EL (cell line): ENCODE measurements at regions not wholly inside any gene's neighbourhood (a gene's known extent, or its start where the extent isn't known, plus 50 kb on each side); places are given as distances from the start of the nearest gene placed in this dataset.

Experiments used
- DNase-seq: peaks from one replicate; pipeline ENCODE4 v3.0.0-alpha.2; 2016

DNA sequence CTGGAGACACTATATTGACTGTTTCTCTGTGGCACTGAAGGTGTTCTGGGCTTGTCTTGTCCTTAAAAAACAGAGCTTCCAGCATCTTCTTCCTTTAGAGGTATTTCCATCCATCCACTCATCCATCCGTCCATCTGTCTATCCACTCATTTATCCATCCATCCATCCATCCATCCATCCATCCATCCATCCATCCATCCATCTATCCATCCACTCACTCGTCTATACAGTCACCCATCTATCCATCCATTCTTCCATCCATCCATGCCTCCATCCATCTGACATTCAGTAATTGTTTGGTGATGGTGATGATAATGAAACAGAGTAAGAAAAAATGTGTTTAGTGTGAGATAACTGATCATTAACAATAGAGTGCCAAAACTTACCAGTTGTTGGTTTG lies 334.8 kb downstream of the NSG2 start:
- DNase-seq = no peak

DNA sequence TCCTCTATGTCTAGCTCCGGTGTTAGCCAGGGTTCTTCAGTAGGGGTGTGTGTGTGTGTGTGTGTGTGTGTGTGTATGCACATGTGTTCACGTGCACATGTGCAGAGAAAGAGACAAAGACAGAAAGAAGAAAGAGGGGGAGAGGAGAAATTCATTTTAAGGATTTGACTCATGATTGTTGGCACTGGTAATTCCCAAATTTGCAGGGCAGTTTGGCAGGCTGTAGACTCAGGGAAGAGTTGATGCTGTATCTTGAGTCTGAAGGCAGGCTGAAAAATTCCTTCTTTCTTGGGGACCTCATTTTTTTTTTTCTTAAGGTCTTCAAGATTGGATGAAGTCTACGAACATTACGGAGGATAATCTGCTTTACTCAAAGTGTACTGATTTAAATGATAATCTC lies 335.7 kb downstream of the NSG2 start:
- no peak for DNase-seq

DNA sequence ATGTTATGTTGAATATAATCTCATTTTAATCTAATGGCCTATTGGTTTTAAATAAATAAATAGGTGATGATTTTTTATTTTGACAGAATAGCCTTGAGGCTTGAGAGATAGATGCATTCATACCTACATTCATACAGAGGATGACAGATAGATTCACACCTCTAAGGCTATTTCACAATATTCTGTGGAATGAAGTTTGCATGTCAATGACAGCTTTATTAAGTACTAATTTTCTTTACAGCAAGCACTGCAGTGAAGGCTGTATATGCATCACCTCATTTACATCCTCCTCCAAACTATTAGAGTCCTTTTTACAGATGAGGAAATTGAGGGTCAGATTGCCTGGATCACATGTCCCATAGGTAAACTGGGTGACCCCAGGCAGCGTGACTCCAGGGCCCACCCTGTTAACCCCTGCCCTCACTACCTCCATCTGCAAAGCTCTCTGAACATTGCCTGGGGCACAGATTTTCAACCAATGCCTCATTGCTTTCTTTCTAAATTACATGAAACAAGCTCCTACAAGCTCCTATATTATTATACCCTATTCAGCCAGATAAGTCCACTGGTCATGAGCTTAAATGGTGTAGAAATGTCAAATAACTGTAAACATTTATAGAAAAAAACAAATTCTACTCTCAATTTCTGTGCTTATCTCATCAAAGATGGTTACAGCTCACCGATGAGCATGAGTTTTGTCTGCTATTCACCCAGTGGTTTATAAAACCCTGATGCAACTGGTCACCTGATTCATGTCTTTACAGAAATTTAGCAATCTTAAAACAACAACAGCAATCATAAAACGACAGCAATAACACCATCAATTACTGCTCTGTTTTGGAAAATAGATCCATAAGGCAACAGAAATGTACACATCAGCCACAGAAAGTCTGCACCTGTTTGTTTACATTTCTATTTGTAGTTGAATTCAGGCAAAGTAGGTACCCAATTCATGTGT lies 338.0 kb downstream of the NSG2 start:
- DNase-seq = peak; percentile 22

DNA sequence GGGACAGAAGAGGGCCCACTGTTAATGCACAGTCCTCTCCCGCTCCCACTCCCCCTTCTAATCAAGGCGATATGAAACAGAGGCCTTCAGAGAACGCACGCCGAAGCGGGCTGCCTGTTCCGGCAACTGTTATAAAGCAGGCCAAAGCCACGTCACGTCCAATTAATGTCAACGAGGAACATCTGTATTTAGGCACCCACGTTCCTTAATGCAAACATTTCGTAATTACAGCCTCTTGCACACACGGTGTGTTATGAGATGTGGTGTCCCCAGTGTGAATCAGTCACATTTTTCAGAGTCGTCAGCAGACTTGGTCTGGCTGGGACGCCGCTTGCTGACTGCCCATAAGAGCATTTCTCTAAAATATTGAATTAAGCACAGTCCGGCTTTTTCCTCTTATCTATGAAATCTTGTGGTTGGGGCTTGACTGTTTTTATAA lies 339.0 kb downstream of the NSG2 start:
- DNase-seq = peak; percentile 48

DNA sequence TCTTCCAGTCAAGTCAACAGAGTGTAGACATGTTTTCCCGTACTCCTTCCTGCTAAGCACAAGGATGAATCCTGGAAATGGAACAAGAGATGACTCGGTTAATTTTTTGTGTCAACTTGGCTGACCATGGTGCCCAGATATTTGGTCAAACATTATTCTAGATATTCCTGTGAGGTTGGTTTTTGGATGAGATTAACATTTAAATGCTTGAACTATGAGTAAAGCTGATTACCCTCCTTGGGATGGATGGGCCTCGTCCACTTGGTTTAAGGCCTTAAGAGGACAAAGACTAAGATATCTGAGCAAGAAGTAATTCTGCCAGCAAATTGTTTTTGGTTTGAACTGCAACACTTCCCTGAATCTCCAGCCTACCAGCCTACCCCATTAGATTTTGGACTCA lies 338.1 kb upstream of the MSX2 start:
- DNase-seq = peak; percentile 47

DNA sequence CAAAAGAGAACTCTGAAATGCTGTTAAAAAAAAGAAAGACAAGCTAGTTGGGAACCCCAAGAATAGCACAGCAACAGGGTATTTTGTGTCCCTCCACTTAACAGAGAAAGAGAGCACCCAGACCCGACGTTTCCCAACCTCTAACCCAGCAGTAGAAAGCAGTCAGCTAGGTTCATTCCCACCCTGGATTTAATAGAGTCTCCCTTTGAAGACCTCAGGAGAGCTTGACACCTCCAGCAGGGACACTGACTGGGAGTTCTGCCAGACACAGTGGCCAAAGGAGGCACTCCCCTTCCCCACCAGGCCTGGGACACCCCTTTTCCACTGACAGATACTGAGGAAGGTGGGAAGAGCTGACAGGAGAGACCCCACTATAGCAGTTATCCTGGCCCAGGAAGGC lies 337.5 kb upstream of the MSX2 start:
- no peak for DNase-seq

DNA sequence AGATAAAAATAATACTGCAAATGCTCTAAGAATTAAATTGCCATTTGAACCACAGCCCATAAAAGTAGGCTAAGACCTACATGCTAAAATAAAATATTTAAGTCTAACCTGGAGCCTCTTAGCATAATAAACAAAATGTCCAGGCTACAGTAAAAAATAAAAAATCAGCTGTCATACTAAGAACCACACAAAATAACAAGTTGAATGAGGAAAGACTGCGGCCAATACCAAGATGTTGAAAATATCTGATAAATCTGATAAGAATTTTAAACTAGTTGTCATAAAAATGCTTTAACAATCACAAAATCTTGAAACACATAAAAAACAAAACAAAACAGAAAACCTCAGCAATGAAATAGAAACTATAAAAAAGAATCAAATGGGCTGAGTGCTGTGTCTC lies 336.9 kb upstream of the MSX2 start:
- no peak for DNase-seq

DNA sequence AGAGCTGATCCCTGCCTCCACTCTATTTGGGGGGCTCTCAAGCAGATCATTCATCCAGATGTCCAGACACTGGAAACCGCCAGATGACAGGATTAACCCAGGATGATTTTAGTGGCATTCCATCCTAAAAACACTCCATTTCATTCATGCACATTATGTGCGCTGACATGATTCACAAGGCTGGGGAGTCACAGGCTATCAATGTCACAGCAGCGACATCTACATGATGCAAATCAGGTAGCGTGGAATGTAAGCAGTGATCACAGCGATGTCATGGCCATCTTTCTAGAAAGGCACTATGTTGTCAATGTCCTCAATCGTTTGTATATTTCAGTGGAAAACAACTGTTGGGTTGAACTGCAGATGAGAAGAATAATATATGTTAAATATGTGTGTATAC lies 331.5 kb upstream of the MSX2 start:
- DNase-seq = no peak

DNA sequence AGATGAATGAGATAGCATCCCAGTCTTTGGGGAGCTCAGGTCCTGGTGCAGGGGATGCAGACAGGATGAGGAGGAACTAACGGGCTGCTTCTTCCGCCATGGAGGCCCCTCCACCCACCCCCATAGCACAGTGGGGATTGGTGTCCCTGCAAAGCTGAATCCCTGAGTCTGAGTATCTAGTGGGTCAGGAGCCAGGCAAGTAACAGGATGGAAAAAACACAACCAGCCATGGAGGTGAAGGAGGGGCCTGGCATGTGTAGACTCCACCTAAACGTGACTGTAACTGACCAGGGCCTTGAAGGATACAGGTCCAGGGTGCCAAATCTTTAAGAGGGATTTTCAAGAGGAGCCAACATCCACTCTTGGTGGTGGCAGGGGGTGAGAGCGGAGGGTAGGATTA lies 327.8 kb upstream of the MSX2 start:
- DNase-seq = no peak

DNA sequence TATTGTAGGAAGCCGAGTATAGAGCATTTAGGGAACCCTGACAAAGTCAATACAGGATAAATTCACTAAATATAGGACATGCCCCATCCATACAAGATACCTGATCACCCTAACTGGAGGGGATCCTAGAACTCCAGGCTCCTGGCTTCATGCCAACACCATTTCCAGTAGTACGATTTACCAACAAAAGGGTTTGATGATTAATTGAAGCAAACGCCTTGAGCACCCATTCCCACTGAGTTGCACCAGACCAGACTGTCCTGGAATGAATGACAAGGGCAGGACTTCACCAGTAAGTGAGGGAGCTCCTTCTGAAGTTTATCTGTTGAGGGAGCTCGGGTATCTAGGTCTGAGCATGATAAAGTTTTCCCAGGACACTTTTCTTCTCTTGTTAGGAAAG lies 327.2 kb upstream of the MSX2 start:
- DNase-seq = no peak

DNA sequence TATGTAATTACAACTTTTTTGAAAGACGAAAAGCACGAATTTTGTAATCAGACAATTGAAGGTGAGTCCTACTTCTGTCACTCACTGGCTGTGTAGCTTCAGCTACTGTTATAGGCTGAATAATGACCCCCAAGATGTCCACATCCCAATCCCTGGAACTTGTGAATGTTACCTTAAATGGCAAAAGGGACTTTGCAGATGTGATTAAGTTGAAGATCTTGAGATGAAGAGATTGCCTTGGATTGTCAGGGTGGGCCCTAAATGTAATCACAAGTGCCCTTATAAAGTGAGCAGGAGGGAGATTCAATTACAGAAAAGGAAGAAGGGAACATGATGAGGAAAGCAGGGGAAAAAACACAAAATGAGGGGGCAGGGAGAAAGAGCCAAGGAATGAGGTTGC lies 326.2 kb upstream of the MSX2 start:
- DNase-seq = no peak

DNA sequence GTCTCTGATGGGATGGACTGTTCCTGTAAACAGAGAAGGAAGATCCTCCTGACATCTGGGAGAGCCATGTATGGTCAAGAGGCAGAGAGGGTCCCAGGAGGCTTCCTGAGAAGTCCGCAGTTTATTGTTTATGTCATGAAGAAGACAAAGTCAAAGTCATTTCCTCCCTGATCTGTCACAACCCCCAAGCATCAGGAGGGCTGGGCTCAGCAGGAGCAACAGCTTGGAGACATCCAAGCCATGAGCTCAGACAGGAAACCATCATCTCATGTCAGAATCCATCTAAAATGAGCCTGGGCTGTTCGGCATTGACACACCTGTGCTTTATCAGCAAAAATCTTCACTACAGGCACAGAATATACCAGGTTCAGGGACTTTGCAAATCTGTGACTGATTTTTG lies 325.0 kb upstream of the MSX2 start:
- no peak for DNase-seq

DNA sequence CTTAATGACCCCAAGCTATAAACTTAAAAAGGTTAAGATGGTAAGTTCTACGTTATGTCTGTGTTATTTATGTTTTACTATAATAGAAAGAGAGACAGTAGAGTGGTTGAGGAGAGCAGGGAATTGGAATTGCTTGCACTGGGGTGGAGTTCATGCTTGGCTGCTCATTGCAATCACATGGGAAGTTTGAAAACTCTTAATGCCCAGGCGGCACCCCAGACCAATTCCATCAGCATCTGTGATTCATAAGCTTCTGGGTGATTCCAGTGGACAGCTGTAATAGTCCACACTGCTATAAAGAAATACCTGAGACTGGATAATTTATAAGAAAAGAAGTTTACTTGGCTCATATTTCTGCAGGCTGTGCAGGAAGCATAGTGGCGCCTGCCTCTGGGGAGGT lies 323.9 kb upstream of the MSX2 start:
- DNase-seq = no peak

DNA sequence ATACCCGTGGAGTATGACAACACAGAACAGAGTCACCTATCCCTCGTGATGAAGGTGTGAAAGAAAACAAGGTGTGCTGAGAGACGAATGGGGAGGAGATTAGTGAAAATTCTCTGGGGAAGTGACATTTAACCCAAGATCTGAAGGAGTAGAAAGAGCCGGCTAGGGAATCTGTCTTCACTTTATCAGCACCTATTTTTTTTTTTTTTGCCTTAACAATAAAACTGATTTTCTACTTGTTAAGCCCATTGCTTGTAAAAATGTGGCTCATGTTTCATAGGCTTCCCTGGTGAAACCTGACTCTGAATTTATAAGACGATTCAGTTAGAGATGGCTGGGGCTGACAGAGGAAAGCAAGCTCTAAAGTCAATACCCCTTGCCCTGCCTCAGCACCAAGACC lies 322.6 kb upstream of the MSX2 start:
- no peak for DNase-seq

DNA sequence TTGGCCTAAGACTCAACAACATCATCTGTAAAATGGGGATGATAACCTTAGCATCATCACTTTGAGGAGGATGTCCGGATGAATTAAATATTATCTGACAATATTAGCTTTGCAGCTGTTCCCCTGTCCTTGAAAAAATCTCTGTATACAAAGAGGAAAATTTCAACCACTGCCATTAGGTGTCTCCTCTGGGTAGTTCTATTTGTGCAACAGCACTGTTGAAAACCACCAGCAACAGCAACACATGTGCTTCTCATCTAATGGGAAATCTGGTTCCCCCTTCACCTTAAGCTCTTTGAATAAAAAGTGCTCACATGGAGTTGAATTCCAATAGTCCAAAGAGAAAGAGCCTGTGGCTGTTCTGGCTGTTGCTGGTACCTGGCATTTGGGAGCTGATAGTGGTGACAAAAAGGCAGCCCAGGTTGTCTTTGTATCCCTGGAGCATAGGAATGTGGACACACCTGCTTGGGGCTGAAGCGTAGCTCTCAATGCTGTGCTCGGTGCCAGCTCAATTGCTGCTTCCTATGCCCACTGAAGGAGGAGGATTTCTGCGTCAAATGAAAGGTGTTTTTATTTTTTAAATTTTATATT lies 322.1 kb upstream of the MSX2 start:
- DNase-seq = no peak

DNA sequence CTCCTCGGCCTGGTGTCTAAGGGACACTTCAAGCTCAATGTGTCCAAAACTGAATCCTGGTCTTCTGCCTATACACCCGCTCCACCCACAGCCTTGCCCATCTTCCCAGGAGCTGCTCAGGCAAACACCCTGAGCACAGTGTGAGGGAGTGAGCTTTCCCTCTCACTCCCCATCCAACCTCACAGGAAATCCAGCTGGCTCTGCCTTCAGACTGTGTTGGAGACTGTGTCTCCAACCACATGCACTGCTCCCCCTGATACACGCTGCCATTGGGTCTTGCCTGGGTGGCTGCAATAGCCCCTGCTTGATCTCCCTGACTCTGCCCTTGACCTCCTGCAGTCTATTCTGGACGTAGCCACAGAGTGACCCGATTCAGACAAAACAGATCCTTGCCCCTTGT lies 319.5 kb upstream of the MSX2 start:
- no peak for DNase-seq

DNA sequence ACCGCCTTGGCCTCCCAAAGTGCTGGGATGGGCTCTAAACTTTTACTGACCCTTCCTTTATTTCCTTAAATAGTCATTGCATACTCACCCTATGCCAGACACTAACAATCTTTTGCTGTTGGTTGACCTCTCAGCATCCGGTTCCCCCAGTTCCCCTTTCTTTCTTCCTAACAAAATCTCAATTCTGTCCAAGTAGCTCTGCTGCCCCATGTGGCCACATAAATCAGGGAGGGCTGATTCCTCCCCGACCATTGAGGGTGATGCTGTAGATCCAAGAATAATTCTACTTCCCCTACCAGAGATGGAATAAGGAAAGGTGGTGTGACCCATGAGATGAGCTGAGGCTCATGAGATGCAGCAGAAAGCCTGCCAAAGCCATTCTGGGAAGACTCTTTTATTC lies 315.3 kb upstream of the MSX2 start:
- DNase-seq = no peak

DNA sequence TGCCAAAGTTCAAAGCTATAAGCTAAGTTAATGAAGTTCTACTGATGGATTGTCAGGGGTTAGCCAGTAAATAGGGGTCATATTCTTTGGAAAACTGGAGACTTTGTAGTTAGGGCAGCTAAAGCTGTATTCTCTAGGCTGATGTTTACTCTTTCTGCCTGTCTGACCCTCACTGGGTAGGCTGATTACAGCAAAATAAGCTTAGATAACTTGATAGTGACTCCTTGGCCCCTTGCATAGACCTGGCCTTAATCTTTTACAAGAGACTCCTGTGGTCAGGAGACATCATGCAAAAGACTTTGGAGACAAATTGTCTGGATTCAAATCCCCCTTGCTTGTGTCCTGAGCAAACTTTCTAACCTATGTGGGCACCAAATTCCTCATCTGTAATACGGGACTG lies 314.4 kb upstream of the MSX2 start:
- no peak for DNase-seq

DNA sequence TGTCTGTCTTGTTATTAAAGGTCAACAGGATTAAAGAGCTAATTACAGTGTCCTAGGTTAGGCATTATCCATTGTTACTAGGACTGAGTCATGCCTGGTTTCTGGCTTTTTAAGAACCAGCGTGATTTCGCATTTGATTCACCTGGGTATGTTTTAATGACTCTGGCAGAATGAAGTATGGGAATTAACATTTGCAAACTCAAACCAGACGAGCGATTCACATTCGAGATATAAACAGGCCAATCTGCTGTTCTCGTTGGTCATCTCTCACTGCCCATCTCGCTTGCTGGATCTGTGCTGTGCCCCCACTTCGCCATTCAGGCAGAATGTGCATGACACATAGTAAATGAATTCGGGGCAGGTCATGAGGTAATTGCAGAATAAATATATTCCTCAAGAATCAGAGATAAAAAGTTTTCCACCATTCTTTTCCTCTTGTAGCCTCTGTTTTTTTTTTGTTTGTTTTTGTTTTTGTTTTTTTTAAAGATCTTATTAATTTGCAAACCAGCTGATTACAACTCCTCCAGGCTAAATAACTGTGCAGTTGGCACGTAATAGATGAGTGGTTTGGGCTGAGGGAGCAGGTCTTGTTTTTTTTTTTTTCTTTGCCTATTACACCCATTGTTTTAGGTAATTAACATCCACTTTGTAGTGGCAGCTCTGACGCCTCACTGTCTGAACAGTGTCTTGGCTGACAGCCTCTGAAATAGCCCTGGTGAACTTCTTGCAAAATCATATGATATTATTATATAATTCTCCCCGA lies 313.5 kb upstream of the MSX2 start:
- peak; percentile 77 for DNase-seq

DNA sequence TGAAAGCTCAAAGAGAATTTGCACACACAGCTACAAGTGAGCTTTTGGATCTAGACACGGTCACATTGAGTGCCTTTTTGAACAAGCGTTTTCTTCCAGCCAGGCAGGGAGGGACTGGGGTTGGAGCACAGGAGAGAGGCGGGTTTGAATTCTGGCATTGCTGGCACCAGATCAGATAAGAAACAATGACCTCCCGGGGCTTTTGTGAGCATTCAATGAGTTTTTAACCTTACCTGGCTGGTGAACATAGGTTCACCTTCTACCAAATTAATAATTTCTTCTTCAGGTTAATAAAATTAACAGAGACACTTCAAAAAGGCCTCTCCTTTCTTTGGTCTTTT lies 312.9 kb upstream of the MSX2 start:
- no peak for DNase-seq

DNA sequence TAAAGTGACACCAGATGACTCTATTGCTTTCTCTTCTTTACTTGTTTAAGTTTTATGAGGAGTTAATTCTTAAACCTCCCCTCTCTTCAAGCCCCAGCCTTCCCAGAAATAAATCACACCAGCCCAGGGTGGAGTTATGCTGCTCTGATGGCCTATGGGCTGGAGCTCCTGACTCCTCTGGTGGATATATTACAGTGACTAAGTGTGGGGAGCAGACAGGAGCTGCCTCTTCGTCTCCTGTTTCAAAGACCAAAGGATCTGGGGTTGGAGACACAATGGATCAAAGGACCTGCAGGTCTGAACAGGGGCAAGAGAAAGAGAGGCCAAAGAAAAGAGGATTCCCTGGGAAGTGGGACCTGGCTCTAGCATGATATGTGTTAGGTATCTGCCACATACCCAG lies 312.0 kb upstream of the MSX2 start:
- DNase-seq = peak; percentile 13

DNA sequence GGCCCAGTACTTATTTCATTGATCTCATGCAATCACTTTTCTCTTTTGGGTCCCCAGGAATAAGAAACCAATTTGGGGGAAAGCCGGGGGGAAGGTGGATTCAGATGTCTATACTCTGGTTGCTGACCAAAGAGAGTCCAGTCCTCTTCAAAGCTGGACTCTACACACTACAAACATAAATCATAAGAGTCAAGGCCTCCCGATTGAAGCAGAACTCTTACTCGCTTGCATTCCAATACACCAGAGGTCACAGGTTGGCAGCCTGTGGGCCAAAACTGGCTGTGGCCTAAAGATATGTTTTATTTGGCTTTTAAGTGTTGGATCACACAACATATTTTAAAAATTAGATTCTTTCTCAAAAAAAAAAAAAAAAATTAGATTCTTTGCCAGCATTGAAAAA lies 311.4 kb upstream of the MSX2 start:
- peak; percentile 62 for DNase-seq

DNA sequence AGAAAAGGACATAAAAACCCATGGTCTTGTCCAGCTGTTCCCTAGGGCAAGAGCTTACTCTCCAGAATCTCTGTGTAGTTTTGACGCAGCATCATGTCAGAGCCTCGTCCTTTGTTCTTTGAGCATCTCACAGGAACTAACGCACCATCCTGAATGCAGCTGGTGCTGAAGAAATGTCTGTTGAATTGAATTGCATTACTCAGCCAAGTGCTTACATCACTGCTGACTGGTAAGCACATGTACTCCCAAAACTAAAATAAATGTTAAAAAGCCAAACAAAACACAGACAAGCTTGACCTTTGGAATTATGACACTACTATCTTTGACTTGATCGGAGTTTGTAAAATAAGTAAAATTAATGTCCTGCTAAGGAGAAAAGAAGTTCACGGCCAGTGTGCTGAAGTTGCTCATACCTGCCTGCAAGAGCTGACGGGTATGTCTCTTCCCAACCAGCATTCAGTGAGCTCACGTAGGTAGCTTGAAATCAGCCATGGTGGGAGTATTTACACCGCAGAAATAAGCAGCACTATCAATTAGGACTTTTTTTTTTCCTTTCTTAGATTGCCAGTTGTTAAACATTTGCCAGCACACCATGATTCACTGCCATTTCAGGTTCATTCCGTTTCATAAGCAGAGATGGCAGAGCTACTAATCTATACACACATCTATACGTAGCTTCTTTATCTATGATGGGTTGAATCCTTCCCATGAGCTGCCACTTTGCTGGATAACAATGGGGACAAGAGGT lies 310.6 kb upstream of the MSX2 start:
- peak; percentile 63 for DNase-seq
